T-helper 2 cell (primary cell): ENCODE measurements at regions not wholly inside any gene's neighbourhood (a gene's known extent, or its start where the extent isn't known, plus 50 kb on each side); places are given as distances from the start of the nearest gene placed in this dataset.
"Not testable (repeated sequence)": the region's sequence is repeated elsewhere in the genome, so short reads cannot be mapped to it uniquely, and the experiment has no call there.

ENCODE experiments used
- DNase-seq, 5 experiments: peaks; one replicate each; pipeline versions ENCODE4 v3.0.0 to v3.0.0-alpha.2; 2012 to 2022

DNA sequence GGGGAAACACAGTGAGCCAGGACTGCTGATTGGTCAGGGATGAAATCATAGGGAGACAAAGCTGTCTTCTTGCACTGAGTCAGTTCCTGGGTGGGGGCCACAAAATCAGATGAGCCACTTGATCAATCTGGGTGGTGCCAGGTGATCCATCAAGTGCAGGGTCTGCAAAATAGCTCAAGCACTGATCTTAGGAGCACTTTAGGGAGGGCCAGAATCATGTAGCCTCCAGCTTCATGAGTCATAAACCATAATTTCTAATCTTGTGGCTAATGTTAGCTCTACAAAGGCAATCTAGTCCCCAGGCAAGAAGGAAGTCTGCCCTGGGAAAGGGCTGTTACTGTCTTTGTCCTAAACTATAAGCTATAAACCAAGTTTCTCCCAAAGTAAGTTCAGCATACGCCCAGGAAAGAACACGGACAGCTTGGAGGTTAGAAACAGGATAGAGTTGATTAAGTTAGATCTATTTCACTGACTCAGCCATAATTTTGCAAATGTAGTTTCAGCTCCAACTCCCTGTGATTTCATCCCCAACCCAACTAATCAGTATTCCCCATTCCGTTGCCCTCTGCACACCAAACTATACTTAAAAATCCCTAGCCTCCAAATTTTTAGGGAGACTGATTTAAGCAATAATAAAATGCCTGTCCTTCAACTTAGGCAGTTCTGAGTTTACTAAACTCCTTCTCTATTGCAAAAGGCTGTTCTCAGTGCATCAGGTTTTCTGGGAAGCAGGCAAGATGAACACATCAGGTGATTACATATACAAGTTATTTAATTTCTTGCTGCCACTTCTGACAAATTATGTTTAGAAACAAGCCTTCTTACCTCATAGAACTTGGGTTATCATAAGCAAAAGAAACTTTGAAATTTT, 226.9 kb upstream of the SPOPL start:
- DNase-seq: no peak

DNA sequence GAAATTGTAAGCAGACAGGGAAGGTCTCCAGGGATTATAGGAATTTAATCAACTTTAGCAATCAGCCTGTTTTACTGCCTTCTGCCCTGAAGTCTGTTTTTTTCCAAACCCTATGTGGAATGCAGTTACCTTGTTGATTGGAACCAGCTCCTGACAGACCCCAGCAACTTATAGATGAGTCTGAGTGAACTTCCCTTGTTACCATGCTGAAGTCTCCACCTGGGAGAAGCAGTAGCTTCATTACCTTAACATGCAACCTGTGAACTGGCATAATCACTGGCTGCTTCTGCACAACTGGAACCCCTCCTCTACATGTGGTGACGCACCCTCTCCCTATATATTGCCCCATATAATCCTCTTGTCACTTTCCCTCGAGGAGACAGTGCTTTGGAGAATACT, 226.3 kb upstream of the SPOPL start:
- no peak for DNase-seq

DNA sequence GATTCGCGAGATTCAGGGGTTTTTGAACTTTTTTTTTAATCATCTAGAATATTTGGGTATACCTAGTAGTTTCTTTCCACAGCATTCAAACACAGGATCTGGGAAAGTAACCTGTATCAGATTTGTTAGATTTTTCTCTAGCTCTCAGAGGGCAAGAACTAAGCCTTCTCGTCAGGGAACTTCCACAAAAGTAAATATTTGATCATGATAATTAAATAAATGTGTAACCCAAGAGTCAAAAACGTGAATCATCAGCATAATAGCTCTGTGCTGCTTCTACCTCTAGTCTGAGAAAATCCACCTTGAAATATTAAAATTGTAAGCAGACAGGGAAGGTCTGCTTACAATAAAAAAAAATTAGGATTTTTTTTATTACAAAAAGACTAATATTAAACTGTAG, 225.7 kb upstream of the SPOPL start:
- no peak for DNase-seq

DNA sequence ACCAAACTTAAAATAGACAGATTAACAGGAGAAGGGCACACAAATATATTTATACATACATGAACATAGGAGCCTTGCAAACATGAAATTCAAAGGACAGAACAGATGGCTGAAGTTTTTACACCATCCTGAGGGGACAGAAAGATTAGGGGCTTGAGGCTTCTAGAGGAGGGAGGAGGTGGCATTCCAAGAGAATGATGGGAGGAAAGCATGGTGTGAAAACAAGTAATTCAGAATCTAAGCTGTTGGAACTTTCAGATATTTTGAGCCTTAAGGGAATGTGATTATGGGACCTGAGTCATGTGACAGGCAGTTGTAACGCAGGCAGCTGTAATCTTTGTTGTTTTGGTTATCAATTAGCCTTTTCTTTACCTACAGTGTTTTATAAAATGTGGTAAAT, 225.2 kb upstream of the SPOPL start:
- no peak for DNase-seq

DNA sequence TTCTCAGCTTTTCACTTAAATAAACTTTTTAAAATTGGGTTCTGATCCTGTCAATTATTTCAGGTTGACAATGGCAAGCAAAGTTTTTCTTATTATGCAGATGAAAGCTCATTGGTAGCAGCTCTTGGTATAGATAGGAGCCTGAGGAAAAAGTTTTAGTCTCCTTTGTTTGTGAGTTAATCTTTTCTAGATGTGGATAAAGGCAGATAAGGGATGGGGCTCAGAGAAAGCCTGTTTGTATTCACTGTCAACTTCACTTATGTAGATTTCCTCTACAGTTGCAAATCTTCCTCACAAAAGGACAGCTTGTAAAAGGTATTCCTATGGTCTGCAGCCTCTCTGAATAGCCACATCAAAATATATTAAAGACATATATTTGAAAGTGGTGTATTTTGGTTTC, 224.5 kb upstream of the SPOPL start:
- DNase-seq: no peak

DNA sequence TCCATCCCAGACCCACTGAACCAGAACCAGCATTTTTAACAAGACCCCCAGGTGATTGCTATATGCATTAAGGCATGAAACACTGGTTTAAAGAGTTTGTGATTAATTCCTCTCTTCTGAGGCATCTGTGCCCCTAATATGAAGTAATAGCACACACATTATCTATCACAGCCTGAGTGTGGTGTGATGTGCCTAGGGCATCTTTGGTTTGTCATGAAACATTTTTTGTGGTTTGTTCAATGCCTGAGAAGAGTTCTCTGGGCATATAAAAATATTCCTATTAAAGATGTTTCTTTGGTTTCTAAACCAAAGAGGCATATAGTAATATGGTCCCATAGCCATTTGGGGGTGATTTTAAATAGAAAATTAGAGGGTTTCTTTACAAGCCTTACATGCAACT, 221.7 kb upstream of the SPOPL start:
- no peak for DNase-seq

DNA sequence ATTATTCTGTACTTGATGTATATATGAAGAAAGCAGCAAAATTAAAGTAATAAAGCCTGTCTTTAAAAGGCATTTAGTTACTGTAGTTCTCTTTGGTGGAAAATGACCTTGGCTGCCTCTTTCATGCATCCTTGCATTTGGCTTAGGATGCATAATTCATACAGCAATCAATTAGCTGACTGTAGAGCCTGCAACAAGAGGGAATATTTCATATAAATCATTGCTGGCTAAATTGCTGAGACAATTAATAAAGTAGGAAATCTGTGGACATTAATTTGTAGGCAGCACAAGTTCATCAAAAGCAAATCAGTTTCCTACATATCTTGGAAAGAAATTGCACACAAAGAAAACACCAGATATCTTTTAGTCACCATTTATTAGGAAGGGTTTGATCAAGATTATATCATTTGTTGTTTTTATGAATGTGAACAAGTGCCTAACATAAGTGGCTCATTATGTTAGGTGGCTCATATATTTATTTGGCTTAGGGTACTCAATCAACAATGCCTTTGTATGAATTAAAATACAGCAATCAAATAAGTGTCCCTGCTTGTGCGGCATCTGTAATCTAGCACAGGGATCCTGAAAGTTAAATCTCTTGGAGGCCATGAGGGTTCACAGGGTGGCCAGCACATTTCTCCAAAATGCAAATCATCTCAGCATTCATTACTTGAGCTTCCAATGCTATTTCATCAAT, 220.4 kb upstream of the SPOPL start:
- no peak for DNase-seq

DNA sequence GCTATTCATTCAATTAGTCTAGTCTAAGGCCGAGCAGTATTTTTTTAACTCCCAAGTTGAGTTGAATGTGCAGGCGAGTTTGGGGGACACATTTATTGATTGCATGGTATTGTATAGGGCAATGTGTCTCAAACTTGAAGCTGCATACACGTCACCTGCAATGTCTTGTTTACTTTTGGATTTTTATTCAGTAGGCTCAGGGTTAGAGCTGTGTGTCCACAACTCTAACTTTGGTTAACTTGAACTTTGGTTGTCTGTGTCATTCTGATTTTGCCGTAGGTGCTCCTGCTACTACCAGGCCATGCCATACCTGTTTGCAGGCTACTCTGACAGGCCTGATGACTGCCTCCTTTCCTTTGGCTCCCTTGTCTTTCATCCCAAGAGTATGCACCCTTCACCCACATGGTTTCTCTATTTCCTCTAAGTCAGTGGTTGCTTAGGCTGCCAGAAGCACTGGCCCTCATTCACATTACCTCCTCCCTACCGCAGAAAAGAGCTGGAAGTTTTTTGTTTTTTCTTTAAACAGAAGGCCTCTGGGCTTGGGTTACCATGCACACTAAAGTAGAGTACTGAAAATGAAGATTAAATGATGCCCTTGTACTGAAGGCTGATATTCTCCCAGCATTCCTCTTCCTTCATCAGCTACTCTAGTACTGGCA, 219.4 kb upstream of the SPOPL start:
- no peak for DNase-seq

DNA sequence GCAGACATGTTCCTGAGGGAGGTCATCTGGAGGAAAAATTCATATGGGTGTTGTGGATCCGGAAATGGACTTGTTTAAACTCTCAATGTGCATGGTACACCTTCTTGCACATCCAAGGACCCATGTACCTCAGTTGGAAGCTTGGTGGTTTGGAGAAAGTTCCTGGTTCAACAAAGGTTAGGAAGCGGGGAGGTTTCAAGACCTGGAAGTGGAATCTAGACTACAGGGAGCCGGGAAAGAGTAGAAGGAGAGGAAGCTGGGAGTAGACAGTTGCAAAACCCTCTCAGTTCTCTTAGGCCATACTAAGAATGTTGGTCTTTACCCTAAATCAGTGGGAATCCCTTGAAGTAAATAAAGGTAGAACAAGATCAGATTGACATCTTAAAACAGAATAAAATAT, 209.8 kb upstream of the SPOPL start:
- DNase-seq: no peak

DNA sequence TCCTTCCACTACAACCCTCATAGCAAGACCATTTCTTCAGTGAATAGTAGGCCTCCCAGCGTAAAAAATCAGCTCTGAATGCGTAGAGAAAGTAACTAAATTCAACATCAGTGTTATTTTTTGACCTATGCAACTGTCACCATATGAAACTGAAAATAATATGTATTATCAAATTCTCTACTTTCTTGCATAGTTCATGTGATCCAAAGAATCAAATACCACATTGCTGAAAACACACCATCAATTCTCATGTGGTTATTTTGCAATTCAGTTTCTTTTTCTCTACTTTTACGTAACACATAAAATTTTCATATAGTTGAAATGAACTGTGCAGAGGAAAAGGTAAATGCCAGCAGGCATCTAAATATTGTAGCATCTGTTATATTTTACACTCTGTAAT, 208.5 kb upstream of the SPOPL start:
- DNase-seq: no peak

DNA sequence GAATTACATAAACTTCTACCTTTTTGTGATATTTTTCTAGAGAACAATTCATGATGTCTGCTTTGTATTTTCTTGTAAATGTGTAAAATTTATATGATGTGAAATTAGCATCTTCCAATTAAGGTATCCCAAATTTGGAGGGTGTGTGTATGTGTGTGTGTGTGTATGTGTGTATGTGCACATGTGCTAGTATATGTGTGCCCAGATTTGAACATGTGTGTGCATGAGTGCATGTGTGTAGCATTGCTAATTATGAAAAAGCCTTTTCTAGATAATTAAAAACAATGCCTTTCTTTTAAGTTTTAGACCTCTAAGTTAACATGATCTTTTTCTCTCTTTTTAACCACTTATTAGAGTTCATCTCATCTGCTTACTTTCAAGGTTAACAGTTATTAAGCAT, 208.0 kb upstream of the SPOPL start:
- DNase-seq: no peak

DNA sequence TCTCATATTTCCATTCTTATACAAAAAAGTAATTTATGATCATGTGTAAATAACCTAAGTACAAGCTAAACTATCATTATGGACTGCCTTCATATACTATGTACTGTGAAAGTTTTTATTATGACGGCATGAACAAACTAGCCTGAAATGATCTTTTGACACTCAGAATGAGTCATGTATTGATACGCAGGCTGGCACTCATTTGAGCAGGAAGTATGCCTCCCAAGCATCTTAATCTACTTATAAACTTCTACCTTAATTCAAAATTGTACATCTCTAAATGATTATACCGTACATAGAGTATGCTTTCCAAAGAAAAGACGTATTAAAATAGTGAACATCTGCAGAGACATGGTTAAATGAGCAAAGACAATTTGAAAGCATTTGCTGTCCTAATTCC, 207.1 kb upstream of the SPOPL start:
- DNase-seq: no peak

DNA sequence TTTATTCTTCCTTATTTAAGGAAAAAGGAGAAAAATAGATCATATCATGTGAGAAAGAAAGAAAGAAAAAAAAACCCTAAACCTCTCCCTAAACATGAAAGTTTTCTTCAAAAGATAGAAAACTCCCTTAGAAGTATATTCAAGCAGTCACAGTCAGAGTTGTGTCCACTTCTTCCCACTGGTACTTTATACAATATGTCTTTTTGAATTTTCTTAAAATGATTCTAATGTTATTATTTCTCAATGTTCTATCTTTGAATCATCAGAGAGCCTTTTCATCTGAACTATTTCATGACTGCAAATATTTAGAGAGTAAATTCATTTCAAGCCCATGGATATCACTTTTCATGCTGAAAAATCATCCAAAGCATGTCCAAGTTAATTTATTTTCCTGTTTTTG, 205.2 kb upstream of the SPOPL start:
- DNase-seq: no peak

DNA sequence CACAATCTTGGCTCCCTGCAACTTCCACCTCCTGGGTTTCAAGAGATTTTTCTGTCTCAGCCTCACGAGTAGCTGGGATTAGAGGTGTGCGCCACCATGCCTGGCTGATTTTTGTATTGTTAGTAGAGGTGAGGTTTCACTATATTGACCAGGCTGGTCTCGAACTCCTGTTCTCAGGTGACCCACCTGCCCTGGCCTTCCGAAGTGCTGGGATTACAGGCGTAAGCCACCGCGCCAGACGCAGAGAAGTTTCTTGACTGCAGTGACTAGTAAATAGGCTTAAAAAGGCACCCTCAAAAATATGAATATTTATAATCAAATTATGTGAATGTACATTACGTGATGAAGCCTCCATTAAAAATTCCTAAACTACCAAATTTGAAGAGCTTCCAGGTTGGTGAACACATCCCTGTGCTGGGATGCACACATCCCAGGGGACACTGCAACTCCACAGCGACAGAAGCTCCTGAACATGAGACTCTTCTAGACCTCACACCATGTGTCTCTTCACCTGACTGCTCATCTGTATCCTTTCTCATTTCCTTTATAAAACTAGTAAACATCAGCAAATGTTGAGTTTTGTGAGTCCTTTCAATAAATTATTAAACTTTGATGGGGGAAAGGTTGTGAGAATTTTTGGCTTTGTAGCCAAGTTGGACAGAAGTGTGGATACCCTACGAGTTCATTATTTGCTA, 203.3 kb upstream of the SPOPL start:
- DNase-seq: no peak

DNA sequence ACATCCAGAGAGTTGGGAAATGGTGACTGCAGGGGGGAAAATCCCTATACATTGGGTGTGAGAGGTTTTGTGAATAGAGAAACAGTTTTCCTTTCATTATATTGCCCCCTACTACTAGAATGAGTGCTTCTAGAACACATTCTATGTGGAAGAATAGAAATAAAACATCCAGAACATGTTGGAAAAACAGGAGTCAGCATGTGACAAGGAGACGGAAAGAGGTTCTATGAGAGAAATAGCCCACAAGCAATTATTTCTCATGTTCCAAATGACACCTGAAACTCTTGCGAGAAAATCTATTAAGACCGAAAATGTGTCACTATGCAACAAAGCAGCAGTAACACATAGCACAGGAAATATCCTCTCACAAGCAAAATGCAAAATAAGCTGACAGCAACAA, 202.7 kb upstream of the SPOPL start:
- DNase-seq: no peak

DNA sequence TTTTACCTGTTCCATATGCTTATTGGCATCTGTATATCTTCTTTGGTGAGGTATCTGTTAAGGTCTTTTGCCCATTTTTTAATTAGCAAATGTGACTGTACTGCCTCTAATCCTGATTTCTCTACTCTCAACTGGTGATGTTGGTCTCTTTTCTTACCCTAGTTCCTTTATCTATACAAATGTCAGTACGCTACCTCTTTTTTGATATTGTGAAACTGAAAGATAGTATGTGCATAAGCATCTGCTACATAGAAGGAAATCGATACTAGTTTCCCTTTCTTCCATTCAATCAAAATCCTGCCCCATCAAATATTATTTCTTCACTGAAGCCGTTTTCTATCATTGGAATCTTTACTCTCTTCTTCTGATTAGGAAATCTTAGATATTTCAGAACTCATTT, 194.9 kb upstream of the SPOPL start:
- no peak for DNase-seq

DNA sequence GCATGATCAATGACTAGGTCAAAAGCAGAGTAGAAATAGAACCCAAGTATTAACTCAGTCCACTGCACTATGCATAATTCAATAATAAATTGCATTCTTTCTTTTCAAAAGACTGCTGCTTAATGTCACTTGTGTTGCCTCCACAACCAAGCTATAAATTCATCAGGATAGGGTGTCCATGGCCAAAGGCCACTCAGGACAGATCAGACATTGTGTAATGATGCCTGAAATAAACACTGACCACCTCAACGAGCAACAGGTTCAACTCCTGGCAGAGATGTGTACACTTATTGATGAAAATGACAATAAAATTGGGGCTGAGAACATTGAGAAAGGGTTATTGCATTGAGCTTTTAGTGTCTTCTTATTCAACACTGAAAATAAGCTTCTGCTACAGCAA, 194.5 kb upstream of the SPOPL start:
- DNase-seq: no peak

DNA sequence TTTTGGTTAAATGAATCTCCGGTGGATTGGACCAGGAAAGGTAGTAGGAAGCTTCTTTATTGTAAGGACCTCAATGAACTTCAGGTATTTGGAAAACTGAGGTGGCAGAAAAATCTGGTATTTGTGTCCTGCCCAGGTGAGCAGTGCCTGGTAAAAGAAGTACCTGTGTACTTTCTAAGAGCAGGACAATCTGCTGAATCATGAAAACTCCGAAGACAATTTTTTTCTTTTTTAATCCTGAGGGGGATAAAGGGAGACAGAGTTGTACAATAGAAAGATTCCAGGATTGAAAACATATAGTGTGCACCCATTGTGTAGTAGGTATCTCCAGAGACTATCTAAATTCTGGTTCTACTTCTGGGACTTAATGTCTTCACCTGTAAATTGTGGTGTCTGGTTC, 191.8 kb upstream of the SPOPL start:
- DNase-seq: no peak

DNA sequence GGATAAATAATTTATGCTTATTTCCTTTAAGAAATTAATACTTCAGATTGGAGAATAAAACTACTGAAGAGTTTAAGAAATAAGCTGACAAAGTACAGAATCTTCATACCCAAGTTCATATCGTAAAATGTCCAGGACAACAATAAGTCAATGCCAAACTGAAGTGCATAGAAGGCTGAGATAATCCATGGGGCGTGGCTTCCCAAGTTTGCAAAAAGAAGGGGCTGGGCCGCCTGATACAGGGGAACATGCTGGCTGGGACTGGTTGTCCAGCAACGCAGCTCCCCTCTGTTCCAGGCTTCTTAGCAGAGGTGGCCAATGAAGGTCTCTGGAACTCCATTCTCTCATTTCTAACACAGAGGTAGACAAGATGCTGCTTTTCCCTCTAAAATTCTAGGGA, 189.5 kb upstream of the SPOPL start:
- no peak for DNase-seq

DNA sequence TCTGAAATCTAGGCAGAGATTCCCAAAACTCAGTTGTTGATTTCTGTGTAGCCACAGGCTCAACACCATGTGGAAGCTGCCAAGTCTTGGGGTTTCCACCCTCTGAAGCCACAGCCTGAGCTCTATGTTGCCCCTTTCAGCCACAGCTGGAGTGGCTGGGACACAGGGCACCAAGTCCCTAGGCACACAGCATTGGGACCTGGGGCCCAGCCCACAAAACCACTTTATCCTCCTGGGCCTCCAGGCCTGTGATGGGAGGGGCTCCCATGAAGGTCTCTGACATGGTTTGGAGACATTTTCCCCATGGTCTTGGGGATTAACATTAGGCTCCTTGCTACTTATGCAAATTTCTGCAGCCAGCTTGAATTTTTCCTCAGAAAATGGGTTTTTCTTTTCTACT, 186.0 kb upstream of the SPOPL start:
- not testable (repeated sequence) for DNase-seq

DNA sequence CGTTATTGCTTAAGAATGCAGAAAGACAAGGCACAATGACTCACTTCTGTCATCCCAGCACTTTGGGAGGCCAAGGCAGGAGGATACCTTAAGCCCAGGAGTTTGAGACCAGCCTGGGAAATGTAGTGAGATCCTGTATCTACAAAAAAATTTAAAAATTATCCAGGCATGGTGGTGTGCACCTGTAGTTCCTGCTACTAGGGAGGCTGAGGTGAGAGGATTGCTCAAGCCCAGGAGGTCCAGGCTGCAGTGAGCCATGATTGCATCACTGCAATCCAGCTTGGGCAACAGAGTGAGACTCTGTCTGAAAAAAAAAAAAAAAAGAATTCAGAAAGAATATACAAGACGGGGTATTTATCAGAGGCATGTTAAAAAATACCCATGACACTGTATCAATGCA, 182.0 kb upstream of the SPOPL start:
- DNase-seq: no peak

DNA sequence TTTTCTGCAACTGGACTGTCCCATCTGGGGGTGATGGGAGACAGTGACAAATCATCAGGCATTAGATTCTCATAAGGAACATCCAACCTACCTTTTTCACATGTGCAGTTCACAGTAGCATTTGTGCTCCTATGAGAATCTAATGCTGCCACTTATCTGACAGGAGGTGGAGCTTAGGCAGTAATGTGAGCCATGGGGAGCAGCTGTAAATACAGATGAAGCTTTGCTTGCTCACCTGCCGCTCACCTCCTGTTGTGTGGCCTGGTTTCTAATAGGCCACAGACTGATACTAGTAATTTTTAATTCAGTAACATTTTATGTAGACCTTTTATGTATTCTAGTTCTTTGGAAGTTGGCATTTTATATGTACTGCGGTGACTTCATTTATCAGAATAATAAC, 180.1 kb upstream of the SPOPL start:
- no peak for DNase-seq

DNA sequence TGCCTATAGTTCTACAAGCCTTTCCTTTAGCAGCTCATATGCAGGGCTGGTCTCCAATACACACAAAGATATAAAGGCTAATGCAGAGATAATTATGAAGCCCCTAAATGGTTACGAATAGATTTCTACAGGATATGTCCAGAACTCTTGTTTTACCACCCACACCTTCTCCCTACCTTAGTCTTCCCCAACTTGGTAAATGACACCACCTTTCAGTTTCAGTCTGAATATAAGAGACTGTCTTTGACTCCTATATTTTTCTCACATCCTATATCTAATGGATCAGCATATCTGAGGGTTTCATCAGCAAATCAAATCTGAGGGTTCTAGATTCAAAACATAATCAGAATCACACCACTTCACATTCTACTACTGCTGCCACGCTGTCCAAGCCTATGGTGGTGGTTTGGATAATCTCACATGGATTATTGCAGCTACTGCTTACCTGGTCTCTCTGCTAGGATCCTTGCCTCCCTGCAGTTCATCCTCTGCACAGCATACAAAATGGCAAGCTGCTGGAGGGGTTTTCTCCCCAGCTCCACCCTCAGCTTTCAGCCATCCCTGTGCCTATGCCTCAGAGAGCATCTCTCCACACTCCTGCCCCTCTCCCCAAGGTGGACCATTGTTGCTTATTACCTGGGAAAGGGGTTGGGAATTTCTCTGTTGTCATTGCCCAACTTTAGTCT, 178.0 kb upstream of the SPOPL start:
- no peak for DNase-seq
